ENCODE measurements at regions not wholly inside any gene's neighbourhood (a gene's known extent, or its start where the extent isn't known, plus 50 kb on each side); places are given as distances from the start of the nearest gene placed in this dataset.

GRCh38 chr2:136222862-136223261, 104.9 kb upstream of the CXCR4 start:
- TF ChIP-seq CTCF (IDR thresholded peaks at IDR 0.05; ENCODE audit: borderline replicate concordance, extremely low read depth, low read length, poor library complexity, severe bottlenecking) (no peak), EZH2 (IDR thresholded peaks at IDR 0.05; ENCODE audit: borderline replicate concordance, low read depth, low read length, severe bottlenecking) (no peak)

All from DND-41 (cell line).